Activated T-cell treated with anti-CD3 and anti-CD28 coated beads, Interleukin-2, amount 50 U/mL, for 48 hours (primary cell): ENCODE measurements at regions not wholly inside any gene's neighbourhood (a gene's known extent, or its start where the extent isn't known, plus 50 kb on each side); places are given as distances from the start of the nearest gene placed in this dataset.

Source experiments
- DNase-seq, 2 experiments: peaks; one replicate each; pipeline ENCODE4 v3.0.0-alpha.2; 2020

- DNase-seq, result no peak
These were observed 223.9 kb upstream of the PPP2R2D start for GRCh38 chr10:131676800-131677421.

GRCh38 chr10:131677671-131678070 is 223.1 kb upstream of the PPP2R2D start:
- DNase-seq, result no peak

DNA sequence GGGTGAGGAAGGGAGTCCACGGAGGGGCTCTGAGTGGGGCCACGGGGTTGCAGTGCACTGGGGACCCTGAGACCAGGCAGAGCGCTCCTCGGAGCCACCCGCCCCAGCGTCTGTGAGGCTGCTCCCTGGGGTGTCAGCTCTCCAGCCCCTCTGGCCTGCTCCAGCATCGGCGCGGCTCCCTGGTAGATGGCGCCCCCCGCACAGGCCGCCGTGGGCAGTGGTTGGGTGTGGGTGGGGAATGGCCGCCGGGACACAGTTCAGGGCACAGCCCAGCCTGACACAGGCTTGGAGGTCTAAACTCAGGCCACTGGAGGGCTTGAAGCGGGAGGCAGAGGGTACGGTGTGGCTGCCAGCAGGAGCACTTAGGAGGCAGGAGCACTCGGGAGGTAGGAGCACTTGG is 222.6 kb upstream of the PPP2R2D start:
- DNase-seq, result no peak

DNA sequence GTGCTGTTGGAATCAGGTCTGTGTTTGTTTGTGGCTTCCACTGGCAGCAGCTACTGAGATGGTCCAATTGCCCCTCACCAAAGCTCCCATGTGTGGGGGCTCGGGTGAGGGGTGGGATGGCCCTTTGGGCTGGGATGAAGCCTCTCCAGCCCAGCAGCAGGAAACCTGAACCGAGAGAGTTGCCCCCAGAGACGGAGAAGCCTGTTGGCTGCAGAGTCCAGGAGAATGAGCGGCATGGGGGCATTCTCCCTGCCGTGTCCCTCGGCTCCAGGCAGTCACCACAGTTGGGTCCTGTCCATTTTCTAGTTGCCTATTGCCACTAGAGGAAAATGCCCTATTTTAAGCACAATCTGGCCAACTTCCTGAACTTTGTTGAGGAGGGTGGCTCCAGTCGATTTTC is 222.2 kb upstream of the PPP2R2D start:
- DNase-seq, result no peak

DNA sequence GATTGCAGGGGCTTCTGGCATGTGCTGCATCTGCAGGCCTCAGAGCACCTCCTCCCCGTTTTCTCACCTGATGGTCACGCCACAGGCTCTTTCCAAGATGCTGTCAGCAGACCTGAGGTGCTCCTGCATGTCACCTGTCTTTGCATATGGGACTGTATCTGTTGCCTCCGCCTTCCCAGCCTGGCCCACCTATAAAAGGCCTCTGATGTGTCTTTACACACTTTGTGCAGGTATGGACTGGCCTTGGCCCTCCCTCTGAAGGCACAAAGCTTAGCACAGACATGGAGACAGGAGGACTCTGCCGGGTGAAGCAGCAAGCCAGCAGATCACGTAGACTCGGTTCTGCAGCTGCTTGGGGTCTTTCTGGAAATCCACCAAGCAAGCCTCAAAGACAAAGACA is 220.9 kb upstream of the PPP2R2D start:
- DNase-seq, result no peak

DNA sequence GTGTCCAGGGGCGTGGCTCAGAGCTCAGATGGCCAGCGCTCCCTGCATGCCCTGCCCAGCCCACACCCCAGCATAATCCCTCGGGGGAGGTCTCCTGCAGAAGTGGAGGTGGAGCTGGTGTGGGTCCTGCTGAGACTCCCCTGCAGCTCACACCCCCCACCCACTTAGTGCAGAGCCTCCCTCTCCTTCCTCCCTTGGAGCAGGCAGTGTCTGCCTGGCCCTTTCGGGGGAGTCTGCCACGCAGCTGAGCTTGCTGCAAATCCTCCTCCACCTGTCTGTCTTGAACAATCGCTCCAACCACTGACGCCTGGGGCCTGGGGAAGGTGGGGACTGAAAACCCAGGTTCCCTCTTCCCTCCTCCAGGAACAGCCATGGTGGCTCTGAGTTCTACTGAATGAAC is 219.7 kb upstream of the PPP2R2D start:
- DNase-seq, result no peak

- no peak for DNase-seq
These were observed 219.2 kb upstream of the PPP2R2D start for GRCh38 chr10:131681656-131682055.

- no peak for DNase-seq
These were observed 218.4 kb upstream of the PPP2R2D start for GRCh38 chr10:131682271-131682962.

DNA sequence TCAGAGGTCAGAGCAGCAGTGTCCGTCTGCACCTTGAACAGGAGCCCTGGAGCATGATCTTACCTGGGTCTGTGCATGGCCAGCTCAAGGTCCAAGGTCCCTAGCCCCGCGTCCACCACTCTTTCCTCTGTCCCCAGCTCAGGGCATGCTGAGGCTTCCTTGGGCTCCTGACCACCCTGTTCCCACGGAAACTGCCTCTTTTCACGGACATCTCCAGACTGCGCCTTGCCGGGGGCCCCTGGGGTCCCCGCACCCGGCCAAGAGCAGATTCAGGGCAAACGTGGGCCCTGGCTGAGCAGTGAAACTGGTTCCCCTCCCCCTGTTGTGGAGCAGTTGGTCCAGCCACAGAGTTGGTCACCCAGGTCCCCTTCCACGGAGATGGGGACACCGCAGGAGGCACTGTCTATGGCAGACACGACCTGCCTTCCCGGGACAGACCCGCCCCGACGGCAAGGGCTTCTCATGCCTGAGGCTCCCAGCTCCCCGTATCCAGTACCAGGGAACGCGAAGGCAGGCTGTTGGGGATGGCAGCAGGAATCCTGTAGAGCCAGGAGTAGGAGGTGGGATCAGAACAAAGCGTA is 217.4 kb upstream of the PPP2R2D start:
- DNase-seq, result no peak

- DNase-seq, result no peak
These were observed 216.9 kb upstream of the PPP2R2D start for GRCh38 chr10:131683941-131684340.

- no peak for DNase-seq
These were observed 215.8 kb upstream of the PPP2R2D start for GRCh38 chr10:131685007-131685406.

DNA sequence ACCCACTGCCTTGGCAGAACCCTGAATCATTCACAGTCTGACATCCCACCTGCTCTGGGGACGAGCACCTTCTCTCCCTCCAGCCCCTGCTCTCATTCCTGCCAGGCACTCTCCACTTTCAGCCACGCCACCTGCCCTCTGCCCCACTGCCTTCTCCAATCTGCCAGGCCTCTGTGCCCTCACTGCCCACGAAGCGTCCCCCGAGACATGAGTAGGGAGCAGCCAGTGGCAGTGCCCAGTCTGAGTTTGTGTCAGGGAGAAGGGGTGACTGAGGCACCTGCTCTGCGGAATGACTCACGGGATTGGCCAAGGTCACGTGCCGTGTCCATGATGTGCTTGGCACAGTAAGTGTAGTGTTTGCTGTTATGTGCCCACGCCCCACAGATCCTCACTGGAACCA is 215.2 kb upstream of the PPP2R2D start:
- DNase-seq, result no peak

DNA sequence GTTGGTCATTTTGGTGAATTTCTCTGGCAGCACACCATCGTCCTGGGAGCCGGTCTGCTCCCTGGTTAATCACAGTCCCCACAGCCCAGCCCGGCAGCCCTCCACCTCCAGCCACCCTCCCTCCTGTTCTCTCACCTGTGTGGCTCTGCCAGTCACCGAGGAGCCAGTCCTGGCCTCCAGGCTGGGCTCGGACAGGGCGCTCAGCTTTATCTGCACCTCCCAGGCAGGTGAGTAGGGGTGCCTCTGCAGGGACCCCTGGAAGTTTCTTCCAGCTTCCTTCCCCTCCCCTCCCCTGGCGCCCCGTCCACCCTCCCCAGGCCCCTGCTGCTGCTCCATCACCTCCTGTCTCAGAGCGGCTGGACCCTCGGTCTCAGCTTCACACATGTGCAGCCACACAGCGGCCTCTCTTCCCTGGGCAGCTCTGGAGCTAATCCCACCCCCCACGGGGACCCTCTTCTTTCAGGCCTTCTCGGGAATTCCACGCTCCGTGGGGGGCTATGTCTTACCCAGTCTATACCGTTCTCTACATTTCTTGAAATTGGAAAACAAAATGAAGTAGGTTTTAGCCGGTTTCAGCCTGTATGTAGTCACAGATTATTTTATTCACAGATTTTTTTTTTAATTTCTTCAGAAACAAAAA is 213.9 kb upstream of the PPP2R2D start:
- no peak for DNase-seq

- no peak for DNase-seq
These were observed 212.5 kb upstream of the PPP2R2D start for GRCh38 chr10:131688304-131688703.

DNA sequence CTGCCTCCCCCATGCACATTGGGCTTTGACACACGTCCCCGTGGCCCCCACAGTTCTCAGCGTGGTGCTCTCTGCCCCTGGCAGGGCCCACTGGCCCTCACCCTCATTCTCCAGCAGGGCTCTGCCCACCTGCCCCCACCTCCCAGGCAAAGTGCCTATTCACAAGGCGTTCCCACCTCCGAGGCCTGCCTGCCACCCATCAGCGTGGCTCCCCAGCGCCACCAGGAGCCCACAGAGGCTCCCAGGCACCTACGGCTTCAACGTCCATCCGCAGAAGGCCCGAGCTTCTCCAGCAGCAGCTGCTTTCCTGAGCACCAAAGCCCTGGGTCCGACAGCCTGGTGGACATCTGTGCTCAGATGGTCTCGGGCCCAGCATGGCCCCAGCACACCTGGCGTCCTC is 211.8 kb upstream of the PPP2R2D start:
- DNase-seq, result no peak

DNA sequence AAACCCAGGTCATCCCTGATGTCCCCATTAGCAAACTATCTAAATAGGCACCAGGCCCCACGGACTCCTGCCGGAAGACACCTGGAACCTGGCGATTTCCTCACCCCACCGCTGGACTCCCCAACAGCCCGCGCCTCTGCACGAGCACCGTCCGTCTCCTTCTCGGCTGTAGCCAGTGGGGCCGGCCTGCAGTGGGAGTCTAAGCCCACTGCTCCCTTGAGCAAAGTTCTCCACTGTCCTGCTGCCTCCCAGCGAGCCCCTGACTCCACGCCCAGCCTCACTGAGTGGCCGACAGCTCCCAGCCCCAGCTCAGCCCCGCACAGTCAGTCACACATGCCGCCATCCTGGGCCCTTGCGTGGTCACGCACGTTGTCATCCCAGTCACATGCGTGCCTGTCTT is 211.3 kb upstream of the PPP2R2D start:
- DNase-seq, result no peak

GRCh38 chr10:131689954-131690757 is 210.7 kb upstream of the PPP2R2D start:
- DNase-seq, result no peak

DNA sequence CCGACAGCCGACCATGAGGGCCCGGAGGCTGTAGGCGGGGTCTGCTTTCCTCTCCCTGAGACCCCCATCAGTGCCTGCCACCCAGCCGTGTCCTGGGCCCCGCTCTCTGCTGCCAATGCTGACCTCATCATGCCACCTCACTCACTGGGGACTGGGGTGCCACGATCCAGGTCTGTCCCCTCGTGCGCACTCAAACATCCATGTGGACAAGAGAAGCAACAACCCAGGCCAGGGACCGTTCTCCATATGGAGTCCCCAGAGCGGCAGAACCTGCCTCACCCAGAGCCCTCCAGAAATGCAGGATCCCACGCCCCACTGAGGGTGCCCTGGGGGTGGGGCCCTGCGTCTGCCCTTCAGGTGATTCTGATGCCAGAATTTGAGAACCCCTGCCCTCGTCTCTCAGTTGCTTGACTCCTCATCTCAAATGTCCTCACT is 210.0 kb upstream of the PPP2R2D start:
- no peak for DNase-seq

DNA sequence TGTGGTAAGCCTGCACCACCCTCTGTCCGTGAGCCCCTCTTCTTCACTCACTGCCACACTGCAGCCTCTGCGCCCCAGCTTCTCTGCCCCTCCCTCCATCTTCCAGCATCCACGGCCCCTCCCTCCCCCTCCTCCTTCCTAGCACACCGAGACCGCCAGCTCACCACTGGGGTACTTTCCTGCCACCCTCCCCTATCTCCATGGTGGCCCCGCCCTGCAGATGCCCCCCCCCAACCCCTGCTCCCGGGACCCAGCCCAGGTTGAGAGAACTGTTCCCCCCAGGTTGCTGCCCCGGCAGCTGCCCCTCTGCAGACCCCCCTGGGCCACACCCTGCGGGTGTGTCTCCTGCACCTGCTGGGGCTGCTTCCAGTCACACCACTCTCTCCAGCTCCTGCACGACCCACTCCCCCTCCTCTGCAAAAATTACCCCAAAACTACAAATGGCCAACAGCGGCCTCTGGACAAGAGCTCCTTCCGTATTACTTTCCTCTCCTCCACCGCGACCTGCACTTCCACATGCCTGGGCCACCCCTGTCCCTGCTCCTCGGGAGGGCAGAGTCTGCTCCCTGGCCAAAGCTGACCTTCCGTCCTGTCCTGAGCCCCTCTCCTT is 209.2 kb upstream of the PPP2R2D start:
- DNase-seq, result no peak

DNA sequence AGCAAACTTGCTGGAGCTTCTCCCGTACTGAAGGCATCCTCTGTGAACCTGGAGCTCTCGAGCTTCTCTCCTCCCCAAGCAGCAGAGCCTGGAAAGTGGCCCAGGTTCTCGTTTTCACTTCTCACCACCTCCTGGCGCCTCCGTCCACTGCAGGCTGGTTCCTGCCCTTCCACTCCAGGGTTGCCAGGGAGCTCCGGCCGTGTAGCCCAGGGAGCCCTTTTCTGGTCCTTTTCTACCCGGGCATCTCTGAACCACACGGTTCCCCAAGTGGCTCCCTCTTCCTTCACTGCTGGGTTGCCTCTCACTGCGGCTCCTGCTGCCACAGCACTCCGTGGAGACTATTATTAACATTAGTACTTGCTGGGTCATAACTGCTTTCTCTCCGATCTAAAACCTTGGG is 208.6 kb upstream of the PPP2R2D start:
- DNase-seq, result no peak

DNA sequence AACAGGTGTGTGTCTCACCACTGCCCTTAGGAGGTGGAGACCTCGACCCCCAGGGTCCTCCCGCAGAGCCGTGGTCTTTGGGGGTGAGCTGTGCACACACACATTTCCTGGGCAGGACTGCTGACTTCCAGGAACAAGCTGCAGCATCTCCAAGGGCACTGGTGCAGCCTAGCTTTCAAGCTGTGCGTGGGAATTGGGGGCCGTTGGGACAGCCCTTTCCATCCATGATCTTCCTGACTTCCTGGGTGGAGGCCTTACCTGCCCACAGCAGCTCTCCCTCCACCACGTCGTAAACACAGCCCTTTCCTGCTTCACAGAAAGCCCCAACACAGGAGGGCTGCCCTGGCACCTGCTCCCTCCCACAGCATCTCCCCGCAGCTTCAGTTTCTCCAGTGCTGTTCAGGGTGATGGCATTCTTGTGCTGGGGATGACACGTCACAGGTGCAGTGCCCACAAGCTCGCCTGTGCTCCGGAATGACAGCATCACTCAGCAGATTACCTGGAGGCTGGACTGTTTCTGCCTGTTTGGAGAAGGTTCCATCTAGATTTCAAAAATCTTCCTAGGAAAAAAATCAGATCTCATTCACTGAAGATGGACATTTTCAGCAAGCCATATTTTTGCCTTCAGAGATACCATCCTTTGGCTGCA is 208.0 kb upstream of the PPP2R2D start:
- DNase-seq, result no peak

GRCh38 chr10:131693766-131694165 is 207.0 kb upstream of the PPP2R2D start:
- DNase-seq, result no peak
